ENCODE measurements at regions not wholly inside any gene's neighbourhood (a gene's known extent, or its start where the extent isn't known, plus 50 kb on each side); places are given as distances from the start of the nearest gene placed in this dataset.

GRCh38 chr15:77812664-77813063 lies 180.0 kb upstream of the LINGO1 start:
- Histone ChIP-seq H3K27ac (ENCODE audit: low read length) (no peak overlapping the region), H3K9ac (ENCODE audit: low read length in 2 of 2) (no peak overlapping the region), H3K4me1 (ENCODE audit: control insufficient read depth, insufficient read depth, low read length) (no peaks in the 10 kb centered on the region), H3K27me3 (ENCODE audit: control insufficient read depth in 1 of 2, insufficient read depth in 2 of 2, low read length in 2 of 2) (peaks cover 19 to 21% of the 10 kb centered on the region in 2 donors), H3K36me3 (ENCODE audit: control insufficient read depth in 2 of 2, insufficient read depth in 2 of 2, low read length in 2 of 2) (no peaks in the 10 kb centered on the region), H3K9me3 (ENCODE audit: control insufficient read depth in 2 of 2, low read length in 2 of 2) (no peaks in the 10 kb centered on the region), H3K4me3 (ENCODE audit: low read length in 2 of 2) (no peak overlapping the region)

GRCh38 chr15:77811270-77811669 lies 178.6 kb upstream of the LINGO1 start:
- Histone ChIP-seq H3K4me1 (ENCODE audit: control insufficient read depth, insufficient read depth, low read length) (no peaks in the 10 kb centered on the region), H3K4me3 (ENCODE audit: low read length in 2 of 2) (no peak overlapping the region), H3K9ac (ENCODE audit: low read length in 2 of 2) (no peak overlapping the region), H3K27me3 (ENCODE audit: control insufficient read depth in 1 of 2, insufficient read depth in 2 of 2, low read length in 2 of 2) (peaks cover 9 to 10% of the 10 kb centered on the region in 2 donors), H3K36me3 (ENCODE audit: control insufficient read depth in 2 of 2, insufficient read depth in 2 of 2, low read length in 2 of 2) (no peaks in the 10 kb centered on the region), H3K27ac (ENCODE audit: low read length) (no peak overlapping the region), H3K9me3 (ENCODE audit: control insufficient read depth in 2 of 2, low read length in 2 of 2) (no peaks in the 10 kb centered on the region)

- Histone ChIP-seq H3K27me3 (ENCODE audit: control insufficient read depth in 1 of 2, insufficient read depth in 2 of 2, low read length in 2 of 2) (peaks cover 5 to 8% of the 10 kb centered on the region in 2 donors), H3K27ac (ENCODE audit: low read length) (no peak overlapping the region), H3K9me3 (ENCODE audit: control insufficient read depth in 2 of 2, low read length in 2 of 2) (no peaks in the 10 kb centered on the region), H3K36me3 (ENCODE audit: control insufficient read depth in 2 of 2, insufficient read depth in 2 of 2, low read length in 2 of 2) (no peaks in the 10 kb centered on the region), H3K4me3 (ENCODE audit: low read length in 2 of 2) (no peak overlapping the region), H3K9ac (ENCODE audit: low read length in 2 of 2) (no peak overlapping the region), H3K4me1 (ENCODE audit: control insufficient read depth, insufficient read depth, low read length) (no peaks in the 10 kb centered on the region)
Measured at GRCh38 chr15:77810130-77810571, 177.4 kb upstream of the LINGO1 start.

- Histone ChIP-seq H3K4me1 (ENCODE audit: control insufficient read depth, insufficient read depth, low read length) (no peaks in the 10 kb centered on the region), H3K4me3 (ENCODE audit: low read length in 2 of 2) (no peak overlapping the region), H3K9me3 (ENCODE audit: control insufficient read depth in 2 of 2, low read length in 2 of 2) (no peaks in the 10 kb centered on the region), H3K36me3 (ENCODE audit: control insufficient read depth in 2 of 2, insufficient read depth in 2 of 2, low read length in 2 of 2) (no peaks in the 10 kb centered on the region), H3K27ac (ENCODE audit: low read length) (no peak overlapping the region), H3K27me3 (ENCODE audit: control insufficient read depth in 1 of 2, insufficient read depth in 2 of 2, low read length in 2 of 2) (peaks cover 2 to 5% of the 10 kb centered on the region in 2 donors), H3K9ac (ENCODE audit: low read length in 2 of 2) (no peak overlapping the region)
Measured at GRCh38 chr15:77808581-77809177, 176.0 kb upstream of the LINGO1 start.

GRCh38 chr15:77808075-77808474 lies 175.4 kb upstream of the LINGO1 start:
- peaks cover 2 to 3% of the 10 kb centered on the region in 2 donors for H3K27me3 ChIP-seq (ENCODE audit: control insufficient read depth in 1 of 2, insufficient read depth in 2 of 2, low read length in 2 of 2)
- H3K36me3 ChIP-seq (ENCODE audit: control insufficient read depth in 2 of 2, insufficient read depth in 2 of 2, low read length in 2 of 2) = no peaks in the 10 kb centered on the region
- no peaks in the 10 kb centered on the region for H3K9me3 ChIP-seq (ENCODE audit: control insufficient read depth in 2 of 2, low read length in 2 of 2)
- no peaks in the 10 kb centered on the region for H3K4me1 ChIP-seq (ENCODE audit: control insufficient read depth, insufficient read depth, low read length)
- no peak overlapping the region for H3K9ac ChIP-seq (ENCODE audit: low read length in 2 of 2)
- no peak overlapping the region for H3K27ac ChIP-seq (ENCODE audit: low read length)
- H3K4me3 ChIP-seq (ENCODE audit: low read length in 2 of 2) = no peak overlapping the region

- Histone ChIP-seq H3K9me3 (ENCODE audit: control insufficient read depth in 2 of 2, low read length in 2 of 2) (no peaks in the 10 kb centered on the region), H3K27ac (ENCODE audit: low read length) (no peak overlapping the region), H3K9ac (ENCODE audit: low read length in 2 of 2) (no peak overlapping the region), H3K4me1 (ENCODE audit: control insufficient read depth, insufficient read depth, low read length) (no peaks in the 10 kb centered on the region), H3K4me3 (ENCODE audit: low read length in 2 of 2) (no peak overlapping the region), H3K36me3 (ENCODE audit: control insufficient read depth in 2 of 2, insufficient read depth in 2 of 2, low read length in 2 of 2) (no peaks in the 10 kb centered on the region), H3K27me3 (ENCODE audit: control insufficient read depth in 1 of 2, insufficient read depth in 2 of 2, low read length in 2 of 2) (peaks cover 2% of the 10 kb centered on the region in 2 donors)
Measured at GRCh38 chr15:77807611-77808010, 174.9 kb upstream of the LINGO1 start.

- H3K9me3 ChIP-seq (ENCODE audit: control insufficient read depth in 2 of 2, low read length in 2 of 2) = no peaks in the 10 kb centered on the region
- peaks cover 2% of the 10 kb centered on the region in 2 donors for H3K27me3 ChIP-seq (ENCODE audit: control insufficient read depth in 1 of 2, insufficient read depth in 2 of 2, low read length in 2 of 2)
- H3K4me3 ChIP-seq (ENCODE audit: low read length in 2 of 2) = no peak overlapping the region
- H3K27ac ChIP-seq (ENCODE audit: low read length) = no peak overlapping the region
- no peak overlapping the region for H3K9ac ChIP-seq (ENCODE audit: low read length in 2 of 2)
- H3K4me1 ChIP-seq (ENCODE audit: control insufficient read depth, insufficient read depth, low read length) = no peaks in the 10 kb centered on the region
- no peaks in the 10 kb centered on the region for H3K36me3 ChIP-seq (ENCODE audit: control insufficient read depth in 2 of 2, insufficient read depth in 2 of 2, low read length in 2 of 2)
Measured at GRCh38 chr15:77807115-77807514, 174.4 kb upstream of the LINGO1 start.

GRCh38 chr15:77804210-77804609 lies 171.5 kb upstream of the LINGO1 start:
- H3K4me3 ChIP-seq (ENCODE audit: low read length in 2 of 2) = no peak overlapping the region
- H3K36me3 ChIP-seq (ENCODE audit: control insufficient read depth in 2 of 2, insufficient read depth in 2 of 2, low read length in 2 of 2) = no peaks in the 10 kb centered on the region
- H3K27me3 ChIP-seq (ENCODE audit: control insufficient read depth in 1 of 2, insufficient read depth in 2 of 2, low read length in 2 of 2) = no peaks in the 10 kb centered on the region
- H3K27ac ChIP-seq (ENCODE audit: low read length) = no peak overlapping the region
- H3K9me3 ChIP-seq (ENCODE audit: control insufficient read depth in 2 of 2, low read length in 2 of 2) = no peaks in the 10 kb centered on the region
- no peak overlapping the region for H3K9ac ChIP-seq (ENCODE audit: low read length in 2 of 2)
- H3K4me1 ChIP-seq (ENCODE audit: control insufficient read depth, insufficient read depth, low read length) = no peaks in the 10 kb centered on the region

GRCh38 chr15:77803487-77803886 lies 170.8 kb upstream of the LINGO1 start:
- H3K4me3 ChIP-seq (ENCODE audit: low read length in 2 of 2) = no peak overlapping the region
- no peaks in the 10 kb centered on the region for H3K4me1 ChIP-seq (ENCODE audit: control insufficient read depth, insufficient read depth, low read length)
- H3K27me3 ChIP-seq (ENCODE audit: control insufficient read depth in 1 of 2, insufficient read depth in 2 of 2, low read length in 2 of 2) = peaks cover 0 to 2% of the 10 kb centered on the region in 2 donors
- no peaks in the 10 kb centered on the region for H3K36me3 ChIP-seq (ENCODE audit: control insufficient read depth in 2 of 2, insufficient read depth in 2 of 2, low read length in 2 of 2)
- no peak overlapping the region for H3K27ac ChIP-seq (ENCODE audit: low read length)
- no peaks in the 10 kb centered on the region for H3K9me3 ChIP-seq (ENCODE audit: control insufficient read depth in 2 of 2, low read length in 2 of 2)
- H3K9ac ChIP-seq (ENCODE audit: low read length in 2 of 2) = no peak overlapping the region

GRCh38 chr15:77800305-77800704 lies 167.6 kb upstream of the LINGO1 start:
- H3K4me1 ChIP-seq (ENCODE audit: control insufficient read depth, insufficient read depth, low read length) = no peaks in the 10 kb centered on the region
- H3K9me3 ChIP-seq (ENCODE audit: control insufficient read depth in 2 of 2, low read length in 2 of 2) = no peaks in the 10 kb centered on the region
- no peak overlapping the region for H3K27ac ChIP-seq (ENCODE audit: low read length)

GRCh38 chr15:77798847-77799246 lies 166.1 kb upstream of the LINGO1 start:
- Histone ChIP-seq H3K9ac (ENCODE audit: low read length in 2 of 2) (no peak overlapping the region), H3K4me3 (ENCODE audit: low read length in 2 of 2) (no peak overlapping the region), H3K36me3 (ENCODE audit: control insufficient read depth in 2 of 2, insufficient read depth in 2 of 2, low read length in 2 of 2) (no peaks in the 10 kb centered on the region), H3K27ac (ENCODE audit: low read length) (no peak overlapping the region), H3K4me1 (ENCODE audit: control insufficient read depth, insufficient read depth, low read length) (no peaks in the 10 kb centered on the region), H3K9me3 (ENCODE audit: control insufficient read depth in 2 of 2, low read length in 2 of 2) (no peaks in the 10 kb centered on the region), H3K27me3 (ENCODE audit: control insufficient read depth in 1 of 2, insufficient read depth in 2 of 2, low read length in 2 of 2) (peaks cover 4 to 6% of the 10 kb centered on the region in 2 donors)

More at GRCh38 chr15:77800305-77800704, 167.6 kb upstream of the LINGO1 start:
- no peak overlapping the region for H3K4me3 ChIP-seq (ENCODE audit: low read length in 2 of 2)
- no peak overlapping the region for H3K9ac ChIP-seq (ENCODE audit: low read length in 2 of 2)
- no peaks in the 10 kb centered on the region for H3K36me3 ChIP-seq (ENCODE audit: control insufficient read depth in 2 of 2, insufficient read depth in 2 of 2, low read length in 2 of 2)
- H3K27me3 ChIP-seq (ENCODE audit: control insufficient read depth in 1 of 2, insufficient read depth in 2 of 2, low read length in 2 of 2) = peaks cover 1 to 4% of the 10 kb centered on the region in 2 donors
